Body of pancreas (tissue), 4 donors: ENCODE measurements at regions not wholly inside any gene's neighbourhood (a gene's known extent, or its start where the extent isn't known, plus 50 kb on each side); places are given as distances from the start of the nearest gene placed in this dataset.
A peak's percentile ranks its signal among the peaks of the same experiment; 100 is the strongest.

Source experiments
- ATAC-seq: fragments of 150-250 bp; one replicate; pipeline ENCODE4 v1.9.1; 2016
- DNase-seq, 4 donors: peaks; one replicate each; pipeline ENCODE4 v3.0.0-alpha.2; 2019
- H3K27ac ChIP-seq, 4 donors: fragments of 200-600 bp; sonication (generic); 1 replicate in 3 of 4; 2 replicates in 1 of 4; pipeline versions ENCODE4 v1.5.1 to v1.6.1; 2016 to 2019; ENCODE audit warnings: mild to moderate bottlenecking in 1 of 4, mixed read lengths in 1 of 4, moderate library complexity in 1 of 4
- H3K27me3 ChIP-seq, 2 donors: fragments of 200-600 bp; sonication (generic); one replicate each; pipeline ENCODE4 v1.6.0; 2016; ENCODE audit warnings: mild to moderate bottlenecking in 1 of 2
- H3K36me3 ChIP-seq, 2 donors: fragments of 200-600 bp; sonication (generic); replicated peaks in 1 of 2; 2 replicates each; pipeline ENCODE4 v1.5.1; 2016; ENCODE audit warnings: low read depth in 2 of 2; ENCODE audit not compliant: insufficient read depth in 1 of 2
- H3K4me1 ChIP-seq: fragments of 200-600 bp; sonication (generic); one replicate; pipeline ENCODE4 v1.6.0; 2016
- H3K4me3 ChIP-seq, 2 donors: fragments of 200-600 bp; sonication (generic); 1 replicate in 1 of 2; 2 replicates in 1 of 2; pipeline ENCODE4 v1.5.1; 2016 to 2019
- H3K9me3 ChIP-seq, 3 donors: fragments of 200-600 bp; sonication (generic); 1 replicate in 2 of 3; 2 replicates in 1 of 3; pipeline ENCODE4 v1.5.1; 2016
- POLR2A ChIP-seq, 3 donors: fragments of 450-650 bp; IDR thresholded peaks; one replicate each; pipeline ENCODE4 v1.6.1; 2016; ENCODE audit warnings: antibody characterized with exemption in 3 of 3, mild to moderate bottlenecking in 2 of 3
- WGBS, 2 donors: methylation state at CpG; one replicate each; pipeline ENCODE4 v1.1.5; 2017; 5-methylcytosine and 5-hydroxymethylcytosine counted together
- intact Hi-C: fragments of 100-400 bp; cut with DNase I; formaldehyde crosslinking; loops from one replicate; pipeline ENCODE4 v1.15.1; 2023
- TF ChIP-seq, protein P1 (sequence below), 7 experiments: fragments of 450-650 bp in 4 of 7; fragments of 200-600 bp in 3 of 7; sonication (generic) in 3 of 7; IDR thresholded peaks; one replicate each; pipeline ENCODE4 v1.5.1; 2016 to 2019; ENCODE audit warnings: antibody characterized with exemption in 7 of 7

DNA sequence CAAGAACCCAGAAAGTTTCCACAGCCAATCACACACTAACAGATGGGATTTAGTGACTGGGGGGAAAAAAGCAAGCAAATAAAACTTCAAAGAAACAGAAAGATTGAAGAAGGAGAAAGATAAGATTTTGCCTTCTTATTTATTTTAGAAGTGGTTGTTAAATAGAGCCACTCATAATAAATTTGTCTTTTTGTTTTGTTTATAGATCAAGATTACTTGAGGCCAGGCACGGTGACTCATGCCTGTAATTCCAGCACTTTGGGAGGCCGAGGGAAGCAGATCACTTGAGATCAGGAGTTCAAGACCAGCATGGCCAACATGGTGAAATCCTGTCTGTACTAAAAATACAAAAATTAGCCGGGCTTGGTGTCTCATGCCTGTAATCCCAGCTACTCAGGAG, 94.9 kb upstream of the RANBP3L start:
- 20 to 32% methylated on average over 3 of the region's 3 CpGs for WGBS, 2 donors
- H3K4me3 ChIP-seq: no peak overlapping the region
- no peak overlapping the region for H3K27ac ChIP-seq
- peaks cover 6% of the 10 kb centered on the region for H3K4me1 ChIP-seq
- H3K27me3 ChIP-seq: no peaks in the 10 kb centered on the region
- H3K9me3 ChIP-seq: no peaks in the 10 kb centered on the region
- DNase-seq: peak in 3 of 4 donors; percentile 18 to 34 (median 20)
- intact Hi-C loops: no loop called here
- ATAC-seq: no peak
- H3K36me3 ChIP-seq: no peaks in the 10 kb centered on the region
- no peak for TF ChIP-seq POLR2A (IDR thresholded peaks at IDR 0.05)
- TF ChIP-seq, protein P1, sequence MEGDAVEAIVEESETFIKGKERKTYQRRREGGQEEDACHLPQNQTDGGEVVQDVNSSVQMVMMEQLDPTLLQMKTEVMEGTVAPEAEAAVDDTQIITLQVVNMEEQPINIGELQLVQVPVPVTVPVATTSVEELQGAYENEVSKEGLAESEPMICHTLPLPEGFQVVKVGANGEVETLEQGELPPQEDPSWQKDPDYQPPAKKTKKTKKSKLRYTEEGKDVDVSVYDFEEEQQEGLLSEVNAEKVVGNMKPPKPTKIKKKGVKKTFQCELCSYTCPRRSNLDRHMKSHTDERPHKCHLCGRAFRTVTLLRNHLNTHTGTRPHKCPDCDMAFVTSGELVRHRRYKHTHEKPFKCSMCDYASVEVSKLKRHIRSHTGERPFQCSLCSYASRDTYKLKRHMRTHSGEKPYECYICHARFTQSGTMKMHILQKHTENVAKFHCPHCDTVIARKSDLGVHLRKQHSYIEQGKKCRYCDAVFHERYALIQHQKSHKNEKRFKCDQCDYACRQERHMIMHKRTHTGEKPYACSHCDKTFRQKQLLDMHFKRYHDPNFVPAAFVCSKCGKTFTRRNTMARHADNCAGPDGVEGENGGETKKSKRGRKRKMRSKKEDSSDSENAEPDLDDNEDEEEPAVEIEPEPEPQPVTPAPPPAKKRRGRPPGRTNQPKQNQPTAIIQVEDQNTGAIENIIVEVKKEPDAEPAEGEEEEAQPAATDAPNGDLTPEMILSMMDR (IDR thresholded peaks at IDR 0.05): no peak

DNA sequence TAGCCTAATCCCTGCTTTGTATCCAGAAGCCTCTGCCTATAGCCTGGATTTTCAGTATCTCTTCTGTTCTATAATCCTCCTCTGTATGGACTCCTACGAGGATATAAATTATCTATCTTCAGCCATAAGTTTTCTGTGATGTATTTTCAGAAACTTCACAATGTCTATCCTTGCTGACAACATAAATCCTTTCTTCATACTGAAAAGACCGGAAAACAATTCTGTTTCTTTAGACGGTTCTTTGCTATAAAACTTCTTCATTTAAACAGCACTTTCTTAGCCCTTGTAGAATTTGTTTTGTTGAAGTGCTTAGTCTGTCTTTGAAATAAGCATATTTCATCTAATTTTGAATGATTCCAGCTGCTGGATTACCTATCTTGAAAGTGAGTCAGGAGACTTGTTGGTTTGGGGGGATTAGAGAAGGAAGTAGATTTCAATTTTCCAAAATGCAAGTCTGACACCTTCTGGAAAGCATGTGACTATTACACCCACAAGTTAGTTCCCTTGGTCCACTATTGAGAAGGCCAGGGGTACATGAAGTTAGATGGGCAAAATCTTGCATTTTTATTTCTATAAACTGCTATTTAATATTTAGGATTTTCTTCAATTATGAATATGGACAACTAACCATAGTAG, 96.3 kb upstream of the RANBP3L start:
- H3K4me3 ChIP-seq: no peak overlapping the region
- H3K27me3 ChIP-seq: no peaks in the 10 kb centered on the region
- 74 to 78% methylated on average over 3 of the region's 3 CpGs for WGBS, 2 donors
- intact Hi-C loops: no loop called here
- no peaks in the 10 kb centered on the region for H3K36me3 ChIP-seq
- ATAC-seq (no peak), DNase-seq (no peak)
- TF ChIP-seq, protein P1 (IDR thresholded peaks at IDR 0.05): peak; percentile 8 to 60 (median 23)
- no peak for TF ChIP-seq POLR2A (IDR thresholded peaks at IDR 0.05)
- peaks cover 7% of the 10 kb centered on the region for H3K4me1 ChIP-seq
- no peak overlapping the region for H3K27ac ChIP-seq
- H3K9me3 ChIP-seq: no peaks in the 10 kb centered on the region

DNA sequence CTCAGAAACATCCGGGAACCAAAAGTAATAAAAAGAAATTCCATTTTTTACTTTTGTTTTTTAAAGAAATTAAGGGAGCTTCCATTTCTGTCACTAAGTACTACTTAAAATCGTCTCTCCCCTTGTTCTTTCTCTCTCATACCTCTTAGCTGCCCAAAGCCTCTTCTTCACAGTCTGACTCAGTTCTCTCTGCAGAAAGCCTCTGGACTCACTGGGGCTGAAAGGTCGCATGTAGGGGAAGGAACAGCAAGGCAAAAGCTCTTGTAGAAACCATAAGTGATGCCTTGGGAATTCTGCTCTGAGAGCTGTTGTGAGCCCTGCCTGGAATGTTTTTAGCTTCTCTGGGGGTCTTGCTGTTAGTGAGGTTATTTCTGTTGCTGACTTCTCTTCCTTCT, 100.8 kb upstream of the RANBP3L start:
- no peak for TF ChIP-seq POLR2A (IDR thresholded peaks at IDR 0.05)
- TF ChIP-seq, protein P1 (IDR thresholded peaks at IDR 0.05): no peak
- ATAC-seq: no peak
- H3K27ac ChIP-seq: no peak overlapping the region
- intact Hi-C loops: no loop called here
- no peaks in the 10 kb centered on the region for H3K9me3 ChIP-seq
- 65 to 74% methylated on average over 3 of the region's 3 CpGs for WGBS, 2 donors
- no peak overlapping the region for H3K4me3 ChIP-seq
- no peaks in the 10 kb centered on the region for H3K36me3 ChIP-seq
- H3K27me3 ChIP-seq: no peaks in the 10 kb centered on the region
- DNase-seq: no peak
- H3K4me1 ChIP-seq: peaks cover 5% of the 10 kb centered on the region

DNA sequence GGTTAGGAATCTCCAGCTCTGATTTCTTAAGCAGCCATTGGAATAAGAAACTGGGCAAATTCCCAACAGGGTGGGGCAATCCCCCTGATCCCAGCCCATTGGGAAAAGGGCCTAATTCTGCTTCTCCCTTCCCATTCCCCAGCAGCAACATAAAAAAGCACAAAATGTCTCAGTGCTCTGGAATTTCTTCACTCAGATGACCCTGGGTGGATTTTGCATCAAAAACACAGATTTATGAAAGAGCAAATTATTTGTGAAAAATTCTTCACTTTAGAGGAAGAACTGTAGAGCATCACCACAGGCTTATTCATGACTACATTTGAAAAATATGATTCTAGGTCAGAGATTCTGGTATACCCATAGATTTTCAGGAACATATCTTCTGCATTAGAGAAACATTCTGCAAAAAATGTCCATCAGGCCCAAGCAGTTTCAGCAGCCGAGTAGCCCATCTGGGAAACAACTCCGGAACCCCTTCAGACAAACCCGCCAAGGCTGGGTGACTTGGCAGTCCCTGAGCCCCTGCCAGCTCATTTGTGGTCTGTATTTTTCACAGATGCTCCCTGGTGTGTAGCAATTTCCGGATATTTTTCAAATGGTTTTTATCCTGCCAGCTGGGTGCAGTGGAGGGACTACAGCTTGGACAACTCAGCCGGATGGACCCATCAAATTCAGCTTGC, 102.1 kb upstream of the RANBP3L start:
- DNase-seq (peak; percentile 16 to 30 (median 18)), ATAC-seq (peak; percentile 42)

More for the DNA sequence above, 102.1 kb upstream of the RANBP3L start:
- peak overlapping the region in 1 of 4 donors; percentile 2 for H3K27ac ChIP-seq
- WGBS, 2 donors: 75 to 80% methylated on average over 5 of the region's 5 CpGs
- no peaks in the 10 kb centered on the region for H3K27me3 ChIP-seq
- H3K4me1 ChIP-seq: peaks cover 5% of the 10 kb centered on the region
- H3K36me3 ChIP-seq: no peaks in the 10 kb centered on the region
- TF ChIP-seq, protein P1 (IDR thresholded peaks at IDR 0.05): no peak
- H3K4me3 ChIP-seq: no peak overlapping the region
- H3K9me3 ChIP-seq: no peaks in the 10 kb centered on the region
- intact Hi-C loops: no loop called here
